Adrenal gland (tissue), 9 donors: ENCODE measurements at regions not wholly inside any gene's neighbourhood (a gene's known extent, or its start where the extent isn't known, plus 50 kb on each side); places are given as distances from the start of the nearest gene placed in this dataset.

ENCODE experiments used
- DNase-seq, 7 donors: peaks; one replicate each; pipeline ENCODE4 v3.0.0-alpha.2; 2019 to 2020
- H3K27ac ChIP-seq, 5 donors: fragments of 200-600 bp; sonication (generic) in 4 of 5; 1 replicate in 3 of 5; 2 replicates in 2 of 5; pipeline versions ENCODE4 v1.5.1 to v1.8.0; 2016 to 2020; ENCODE audit warnings: mild to moderate bottlenecking in 1 of 5
- H3K27me3 ChIP-seq: fragments of 200-600 bp; 2 replicates; pipeline ENCODE4 v1.8.0; 2021
- H3K36me3 ChIP-seq, 2 donors: fragments of 200-600 bp; replicated peaks in 1 of 2; 1 replicate in 1 of 2; 2 replicates in 1 of 2; pipeline versions ENCODE4 v1.5.1 to v1.8.0; 2018 to 2022
- H3K4me1 ChIP-seq, 2 donors: fragments of 200-600 bp; replicated peaks in 1 of 2; 1 replicate in 1 of 2; 2 replicates in 1 of 2; pipeline versions ENCODE4 v1.5.1 to v1.8.0; 2018 to 2021
- H3K4me3 ChIP-seq, 4 donors: fragments of 200-600 bp; sonication (generic) in 3 of 4; one replicate each; pipeline ENCODE4 v1.5.1; 2016 to 2018
- H3K9me3 ChIP-seq, 3 donors: fragments of 200-600 bp; sonication (generic) in 1 of 3; replicated peaks in 1 of 3; 1 replicate in 2 of 3; 2 replicates in 1 of 3; pipeline versions ENCODE4 v1.5.1 to v1.8.0; 2016 to 2021
- CTCF ChIP-seq, 6 experiments: fragments of 450-650 bp in 4 of 6; fragments of 200-600 bp in 2 of 6; sonication (generic) in 1 of 6; IDR thresholded peaks; 1 replicate in 5 of 6; 2 replicates in 1 of 6; pipeline versions ENCODE4 v1.5.1 to v1.8.0; 2016 to 2021; ENCODE audit warnings: antibody characterized with exemption in 6 of 6, mild to moderate bottlenecking in 2 of 6, moderate library complexity in 1 of 6
- POLR2A ChIP-seq, 2 donors: fragments of 450-650 bp; IDR thresholded peaks; one replicate each; pipeline ENCODE4 v1.6.1; 2017; ENCODE audit warnings: antibody characterized with exemption in 2 of 2, mild to moderate bottlenecking in 2 of 2, moderate library complexity in 1 of 2
- WGBS, 4 donors: extraction: QIAGEN DNeasy Blood & Tissue Kit in 2 of 4; methylation state at CpG; one replicate each; pipeline versions ENCODE4 v1.1.5 to v1.1.7; 2013 to 2017; 5-methylcytosine and 5-hydroxymethylcytosine counted together
- intact Hi-C, 2 donors: fragments of 100-400 bp; cut with DNase I; formaldehyde crosslinking; loops; one replicate each; pipeline versions ENCODE4 v1.14.1 to v1.15.0; 2022 to 2023
- donor health status: healthy with polysubstance abuse.
- donor health status: Bipolar disorder and iron deficiency.
- donor health status: DM: yes; HTN: yes; CAD: no.
- donor health status: DM: no; HTN: no; CAD: no.
- donor health status: DM: no; HTN: no; CAD: no.

- no peak overlapping the region for H3K4me3 ChIP-seq
- no peaks in the 10 kb centered on the region for H3K27me3 ChIP-seq
- no peak overlapping the region for H3K27ac ChIP-seq
- TF ChIP-seq POLR2A (IDR thresholded peaks at IDR 0.05) (no peak), CTCF (IDR thresholded peaks at IDR 0.05) (no peak)
- WGBS, 4 donors, result 87 to 100% (median 92%) methylated on average over 1 of the region's 1 CpG
- no peaks in the 10 kb centered on the region for H3K9me3 ChIP-seq
- H3K36me3 ChIP-seq, result no peaks in the 10 kb centered on the region
- intact Hi-C loops, result no loop called here
- H3K4me1 ChIP-seq, result no peaks in the 10 kb centered on the region
- no peak for DNase-seq
These were observed 110.3 kb upstream of the EDNRB start for GRCh38 chr13:78028960-78029359.

GRCh38 chr13:78024996-78025395 lies 106.4 kb upstream of the EDNRB start:
- DNase-seq, result no peak
- Histone ChIP-seq H3K4me1 (peaks cover 0 to 12% of the 10 kb centered on the region in 2 donors), H3K4me3 (no peak overlapping the region), H3K36me3 (no peaks in the 10 kb centered on the region), H3K27ac (no peak overlapping the region), H3K27me3 (no peaks in the 10 kb centered on the region), H3K9me3 (no peaks in the 10 kb centered on the region)
- intact Hi-C loops, result no loop called here
- TF ChIP-seq CTCF (IDR thresholded peaks at IDR 0.05) (no peak), POLR2A (IDR thresholded peaks at IDR 0.05) (no peak)

DNA sequence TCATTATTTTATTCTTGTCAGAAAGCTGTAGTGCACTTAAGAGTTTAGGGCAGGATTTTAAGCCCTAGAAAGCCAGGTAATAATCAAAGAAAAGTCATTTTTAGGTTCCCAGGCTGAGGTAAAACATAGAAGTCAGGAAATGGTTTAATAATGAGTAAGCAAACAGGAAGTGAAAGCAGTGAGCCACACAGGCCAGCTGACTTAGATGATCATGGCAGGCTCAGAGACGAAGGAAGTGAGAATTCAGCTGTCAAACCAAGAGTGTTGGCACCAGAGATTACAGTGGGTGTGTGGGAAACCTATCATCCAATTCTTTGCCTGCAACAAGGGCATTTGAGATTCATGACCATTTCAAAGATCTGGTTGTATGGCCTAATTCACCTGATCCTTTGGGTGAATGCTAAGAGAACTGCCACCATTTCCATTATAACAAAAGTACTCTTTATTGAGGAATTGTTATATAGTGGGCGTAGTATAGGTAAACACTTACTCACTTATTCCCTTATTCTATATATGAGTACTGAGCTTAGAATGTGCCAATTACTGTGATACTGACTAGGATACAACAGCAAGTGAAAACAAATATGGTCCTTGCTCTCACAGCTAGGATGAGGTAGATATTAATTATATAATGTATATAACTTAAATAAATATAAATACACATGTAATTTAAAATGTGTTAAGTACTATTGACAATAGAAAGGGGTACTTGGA lies 103.7 kb upstream of the EDNRB start:
- Histone ChIP-seq H3K4me3 (no peak overlapping the region), H3K36me3 (no peaks in the 10 kb centered on the region), H3K9me3 (no peaks in the 10 kb centered on the region), H3K4me1 (peaks cover 0 to 12% of the 10 kb centered on the region in 2 donors), H3K27ac (peak overlapping the region in 1 of 5 donors; percentile 23), H3K27me3 (no peaks in the 10 kb centered on the region)
- intact Hi-C loops, result no loop called here
- no peak for TF ChIP-seq POLR2A (IDR thresholded peaks at IDR 0.05)
- TF ChIP-seq CTCF (IDR thresholded peaks at IDR 0.05), result no peak
- DNase-seq, result peak in 6 of 7 donors; percentile 26 to 70 (median 38)
- WGBS, 4 donors, result 67 to 72% (median 69%) methylated on average over 2 of the region's 2 CpGs

DNA sequence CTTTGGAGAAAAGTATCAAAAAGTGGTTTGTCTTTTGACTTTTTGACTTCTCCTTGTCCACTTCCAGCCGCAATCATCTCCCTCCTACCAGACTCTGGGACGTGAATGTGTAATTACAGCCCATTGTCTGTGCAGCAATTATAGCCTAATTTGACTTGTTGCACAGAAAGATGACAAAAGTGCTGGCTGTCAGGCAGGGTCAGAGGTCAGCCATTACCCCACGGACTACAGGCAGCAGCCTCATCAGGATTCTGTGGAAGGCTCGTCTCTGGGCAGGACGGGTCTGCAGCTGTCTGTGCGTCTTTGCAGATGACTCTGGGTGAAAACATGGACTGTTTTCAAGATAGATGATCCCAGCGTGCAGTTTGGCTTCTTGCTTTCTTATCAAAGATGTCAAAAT lies 102.2 kb upstream of the EDNRB start:
- Histone ChIP-seq H3K4me1 (peaks cover 0 to 12% of the 10 kb centered on the region in 2 donors), H3K36me3 (no peaks in the 10 kb centered on the region), H3K27me3 (no peaks in the 10 kb centered on the region), H3K4me3 (no peak overlapping the region), H3K27ac (no peak overlapping the region), H3K9me3 (no peaks in the 10 kb centered on the region)
- WGBS, 4 donors, result 59 to 66% (median 62%) methylated on average over 6 to 7 of the region's 7 CpGs
- peak in 3 of 7 donors; percentile 7 to 21 (median 15) for DNase-seq
- intact Hi-C loops, result no loop called here
- TF ChIP-seq CTCF (IDR thresholded peaks at IDR 0.05), result no peak
- TF ChIP-seq POLR2A (IDR thresholded peaks at IDR 0.05), result no peak
